Fibroblast of lung (primary cell): ENCODE measurements at regions not wholly inside any gene's neighbourhood (a gene's known extent, or its start where the extent isn't known, plus 50 kb on each side); places are given as distances from the start of the nearest gene placed in this dataset.

ENCODE experiments used
- DNase-seq, 2 donors: peaks; one replicate each; pipeline versions ENCODE4 v3.0.0 to v3.0.0-alpha.2; 2010; ENCODE audit warnings: low read depth in 2 of 2
- H2AFZ ChIP-seq: 2 replicates; pipeline ENCODE4 v1.5.1; 2012; ENCODE audit warnings: low read length, control low read depth, inconsistent platforms
- H3K27ac ChIP-seq: 2 replicates; pipeline ENCODE4 v1.5.1; 2011; ENCODE audit warnings: low read length, control low read depth; ENCODE audit not compliant: insufficient read depth
- H3K27me3 ChIP-seq: 2 replicates; pipeline ENCODE4 v1.5.1; 2011; ENCODE audit warnings: mild to moderate bottlenecking, low read length; ENCODE audit not compliant: control insufficient read depth, insufficient read depth
- H3K36me3 ChIP-seq: 2 replicates; pipeline ENCODE4 v1.5.1; 2011; ENCODE audit warnings: low read length; ENCODE audit not compliant: control insufficient read depth, insufficient read depth
- H3K4me1 ChIP-seq: 2 replicates; pipeline ENCODE4 v1.5.1; 2011; ENCODE audit warnings: low read length; ENCODE audit not compliant: control insufficient read depth, insufficient read depth; ENCODE audit errors: extremely low read depth
- H3K4me2 ChIP-seq: 2 replicates; pipeline ENCODE4 v1.5.1; 2011; ENCODE audit warnings: low read length, control low read depth; ENCODE audit not compliant: insufficient read depth; ENCODE audit errors: extremely low read depth
- H3K4me3 ChIP-seq, 4 experiments: fragments of 200-600 bp in 1 of 4; sonication (generic) in 1 of 4; replicated peaks in 1 of 4; 2 replicates each; pipeline ENCODE4 v1.5.1; 2011 to 2016; ENCODE audit warnings: low read length in 4 of 4, low read depth in 3 of 4, mild to moderate bottlenecking in 3 of 4, control low read depth in 2 of 4, inconsistent platforms in 1 of 4, mixed read lengths in 1 of 4; ENCODE audit not compliant: insufficient read depth in 1 of 4; ENCODE audit errors: control extremely low read depth in 1 of 4
- H3K79me2 ChIP-seq: 2 replicates; pipeline ENCODE4 v1.5.1; 2012; ENCODE audit warnings: mild to moderate bottlenecking, low read length, inconsistent platforms; ENCODE audit not compliant: control insufficient read depth, insufficient read depth
- H3K9ac ChIP-seq: 2 replicates; pipeline ENCODE4 v1.5.1; 2011; ENCODE audit warnings: mild to moderate bottlenecking, low read length, control low read depth; ENCODE audit not compliant: insufficient read depth
- H3K9me3 ChIP-seq: 2 replicates; pipeline ENCODE4 v1.5.1; 2012; ENCODE audit warnings: low read depth, low read length; ENCODE audit not compliant: control insufficient read depth, insufficient read depth
- H4K20me1 ChIP-seq: 2 replicates; pipeline ENCODE4 v1.5.1; 2011; ENCODE audit warnings: low read length; ENCODE audit not compliant: control insufficient read depth, insufficient read depth; ENCODE audit errors: extremely low read depth
- EZH2 ChIP-seq: IDR thresholded peaks from 2 replicates; pipeline ENCODE4 v1.5.1; 2012; ENCODE audit warnings: low read length, control low read depth, mild to moderate bottlenecking; ENCODE audit errors: missing control alignments
- TF ChIP-seq, protein P1 (sequence below), 2 donors: IDR thresholded peaks in 1 of 2; conservative IDR thresholded peaks in 1 of 2; 1 replicate in 1 of 2; 2 replicates in 1 of 2; pipeline ENCODE4 v1.5.1; 2011 to 2012; ENCODE audit warnings: low read length in 2 of 2, control low read depth in 1 of 2, inconsistent platforms in 1 of 2, low read depth in 1 of 2, mild to moderate bottlenecking in 1 of 2

DNA sequence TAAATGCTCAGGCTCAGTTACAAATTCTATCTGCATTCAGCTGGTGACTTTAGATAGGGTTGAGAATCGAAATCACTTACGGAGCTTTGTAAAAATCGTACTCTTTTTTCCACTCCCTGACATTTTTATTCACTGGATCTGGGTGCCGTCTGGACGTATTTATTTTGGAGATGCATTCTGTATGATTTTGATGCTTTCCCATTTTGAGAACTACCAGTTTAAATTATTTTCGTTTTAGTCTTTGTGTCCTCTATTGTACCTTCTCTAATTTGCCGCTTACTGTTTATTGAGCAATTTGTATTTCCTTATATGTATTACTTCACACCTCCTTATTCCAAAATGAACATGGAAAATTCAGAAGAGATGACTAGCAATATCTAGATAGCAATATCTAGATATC is 96.2 kb downstream of the FASLG start:
- no peak for TF ChIP-seq EZH2
- TF ChIP-seq, protein P1, sequence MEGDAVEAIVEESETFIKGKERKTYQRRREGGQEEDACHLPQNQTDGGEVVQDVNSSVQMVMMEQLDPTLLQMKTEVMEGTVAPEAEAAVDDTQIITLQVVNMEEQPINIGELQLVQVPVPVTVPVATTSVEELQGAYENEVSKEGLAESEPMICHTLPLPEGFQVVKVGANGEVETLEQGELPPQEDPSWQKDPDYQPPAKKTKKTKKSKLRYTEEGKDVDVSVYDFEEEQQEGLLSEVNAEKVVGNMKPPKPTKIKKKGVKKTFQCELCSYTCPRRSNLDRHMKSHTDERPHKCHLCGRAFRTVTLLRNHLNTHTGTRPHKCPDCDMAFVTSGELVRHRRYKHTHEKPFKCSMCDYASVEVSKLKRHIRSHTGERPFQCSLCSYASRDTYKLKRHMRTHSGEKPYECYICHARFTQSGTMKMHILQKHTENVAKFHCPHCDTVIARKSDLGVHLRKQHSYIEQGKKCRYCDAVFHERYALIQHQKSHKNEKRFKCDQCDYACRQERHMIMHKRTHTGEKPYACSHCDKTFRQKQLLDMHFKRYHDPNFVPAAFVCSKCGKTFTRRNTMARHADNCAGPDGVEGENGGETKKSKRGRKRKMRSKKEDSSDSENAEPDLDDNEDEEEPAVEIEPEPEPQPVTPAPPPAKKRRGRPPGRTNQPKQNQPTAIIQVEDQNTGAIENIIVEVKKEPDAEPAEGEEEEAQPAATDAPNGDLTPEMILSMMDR (conservative IDR thresholded peaks at IDR 0.05 in 1 of 2, IDR thresholded peaks at IDR 0.05 in 1 of 2; ENCODE audit: low read depth in 1 of 2, low read length in 2 of 2): no peak
- no peak for DNase-seq

GRCh38 chr1:172756024-172756423 is 97.1 kb downstream of the FASLG start:
- no peaks in the 10 kb centered on the region for H3K4me1 ChIP-seq
- H3K4me2 ChIP-seq: no peak overlapping the region
- no peaks in the 10 kb centered on the region for H3K27me3 ChIP-seq
- no peak for TF ChIP-seq EZH2
- TF ChIP-seq, protein P1 (conservative IDR thresholded peaks at IDR 0.05 in 1 of 2, IDR thresholded peaks at IDR 0.05 in 1 of 2; ENCODE audit: low read depth in 1 of 2, low read length in 2 of 2): no peak
- H3K79me2 ChIP-seq: no peaks in the 10 kb centered on the region
- H3K27ac ChIP-seq: no peak overlapping the region
- H3K9ac ChIP-seq: no peak overlapping the region
- H3K36me3 ChIP-seq: no peaks in the 10 kb centered on the region
- H4K20me1 ChIP-seq: no peaks in the 10 kb centered on the region
- H3K4me3 ChIP-seq: no peak overlapping the region
- no peak overlapping the region for H2AFZ ChIP-seq
- no peak for DNase-seq
- H3K9me3 ChIP-seq: no peaks in the 10 kb centered on the region

More for the DNA sequence above, 96.2 kb downstream of the FASLG start:
- Histone ChIP-seq H2AFZ (no peak overlapping the region), H3K4me2 (no peak overlapping the region), H3K4me1 (no peaks in the 10 kb centered on the region), H3K9me3 (no peaks in the 10 kb centered on the region), H3K36me3 (no peaks in the 10 kb centered on the region), H3K4me3 (no peak overlapping the region), H3K27me3 (no peaks in the 10 kb centered on the region), H4K20me1 (no peaks in the 10 kb centered on the region), H3K79me2 (no peaks in the 10 kb centered on the region), H3K9ac (no peak overlapping the region), H3K27ac (no peak overlapping the region)

- Histone ChIP-seq H3K4me1 (no peaks in the 10 kb centered on the region), H3K27ac (no peak overlapping the region), H3K4me2 (no peak overlapping the region), H3K9me3 (no peaks in the 10 kb centered on the region), H3K36me3 (no peaks in the 10 kb centered on the region), H3K27me3 (no peaks in the 10 kb centered on the region), H3K9ac (no peak overlapping the region), H4K20me1 (no peaks in the 10 kb centered on the region), H3K4me3 (no peak overlapping the region), H2AFZ (no peak overlapping the region), H3K79me2 (no peaks in the 10 kb centered on the region)
- TF ChIP-seq EZH2: no peak
- TF ChIP-seq, protein P1 (conservative IDR thresholded peaks at IDR 0.05 in 1 of 2, IDR thresholded peaks at IDR 0.05 in 1 of 2; ENCODE audit: low read depth in 1 of 2, low read length in 2 of 2): no peak
- DNase-seq: no peak
Observed at GRCh38 chr1:172758259-172758658, 99.4 kb downstream of the FASLG start.
